ENCODE measurements at regions not wholly inside any gene's neighbourhood (a gene's known extent, or its start where the extent isn't known, plus 50 kb on each side); places are given as distances from the start of the nearest gene placed in this dataset.
A peak's percentile ranks its signal among the peaks of the same experiment; 100 is the strongest.
"Not testable (repeated sequence)": the region's sequence is repeated elsewhere in the genome, so short reads cannot be mapped to it uniquely, and the experiment has no call there.

GRCh38 chrX:117487421-117487820, 629.2 kb downstream of the KLHL13 start:
- DNase-seq (ENCODE audit: low spot score) = no peak

GRCh38 chrX:117483950-117484349, 632.7 kb downstream of the KLHL13 start:
- DNase-seq (ENCODE audit: low spot score) = no peak

GRCh38 chrX:117458243-117458968, 658.2 kb downstream of the KLHL13 start:
- no peak for DNase-seq (ENCODE audit: low spot score)

GRCh38 chrX:117455787-117456186, 660.8 kb downstream of the KLHL13 start:
- DNase-seq (ENCODE audit: low spot score) = no peak

GRCh38 chrX:117429501-117429900, 687.1 kb downstream of the KLHL13 start:
- DNase-seq (ENCODE audit: low spot score) = no peak

GRCh38 chrX:117407449-117408150, 709.0 kb downstream of the KLHL13 start:
- DNase-seq (ENCODE audit: low spot score) = no peak

- DNase-seq (ENCODE audit: low spot score) = no peak
These were observed 715.8 kb downstream of the KLHL13 start for GRCh38 chrX:117400839-117401238.

- DNase-seq (ENCODE audit: low spot score) = no peak
These were observed 716.6 kb downstream of the KLHL13 start for GRCh38 chrX:117400005-117400404.

GRCh38 chrX:117397844-117398243, 718.8 kb downstream of the KLHL13 start:
- DNase-seq (ENCODE audit: low spot score) = no peak

GRCh38 chrX:117394506-117395070, 722.0 kb downstream of the KLHL13 start:
- not testable (repeated sequence) for DNase-seq (ENCODE audit: low spot score)

GRCh38 chrX:117392360-117392759, 724.2 kb downstream of the KLHL13 start:
- DNase-seq (ENCODE audit: low spot score) = not testable (repeated sequence)

- DNase-seq (ENCODE audit: low spot score) = peak; percentile 3
These were observed 740.1 kb downstream of the KLHL13 start for GRCh38 chrX:117376460-117376859.

GRCh38 chrX:117335209-117335608, 781.4 kb downstream of the KLHL13 start:
- no peak for DNase-seq (ENCODE audit: low spot score)

GRCh38 chrX:117327373-117327772, 789.2 kb downstream of the KLHL13 start:
- DNase-seq (ENCODE audit: low spot score) = no peak

- no peak for DNase-seq (ENCODE audit: low spot score)
These were observed 790.9 kb downstream of the KLHL13 start for GRCh38 chrX:117325706-117326105.

- no peak for DNase-seq (ENCODE audit: low spot score)
These were observed 811.3 kb downstream of the KLHL13 start for GRCh38 chrX:117305168-117305766.

- DNase-seq (ENCODE audit: low spot score) = no peak
These were observed 815.5 kb downstream of the KLHL13 start for GRCh38 chrX:117301086-117301485.

- DNase-seq (ENCODE audit: low spot score) = no peak
These were observed 824.9 kb downstream of the KLHL13 start for GRCh38 chrX:117291760-117292159.

- no peak for DNase-seq (ENCODE audit: low spot score)
These were observed 812.2 kb upstream of the CT83 start for GRCh38 chrX:117274965-117275364.
